Cerebellar cortex (tissue), 1 donor: ENCODE measurements at regions not wholly inside any gene's neighbourhood (a gene's known extent, or its start where the extent isn't known, plus 50 kb on each side); places are given as distances from the start of the nearest gene placed in this dataset.

ENCODE experiments used
- DNase-seq: peaks from one replicate; pipeline ENCODE4 v3.0.0-alpha.2; 2015; ENCODE audit warnings: low spot score

DNA sequence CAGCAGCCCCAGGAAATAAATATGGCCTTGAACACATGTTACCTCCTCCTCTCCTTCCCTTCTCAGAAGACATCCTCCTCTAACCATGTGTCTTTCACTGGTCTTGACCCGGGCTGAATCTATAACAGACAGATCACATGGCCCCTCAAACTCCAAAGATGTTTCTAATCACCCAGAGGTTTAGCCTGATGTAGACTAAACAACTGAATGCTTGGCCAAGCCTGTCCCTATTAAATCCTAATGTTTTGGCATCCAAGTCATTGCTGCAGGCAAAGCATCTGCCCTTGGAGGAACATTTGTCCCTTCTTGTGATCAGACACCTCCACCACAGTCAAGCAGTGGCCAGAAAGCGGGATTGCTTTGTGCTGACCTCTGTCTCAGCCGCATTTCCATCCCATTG, 65.5 kb downstream of the ANKRD60 start:
- DNase-seq, result no peak

- no peak for DNase-seq
These were observed 67.3 kb downstream of the ANKRD60 start for GRCh38 chr20:58161192-58161591.

- no peak for DNase-seq
These were observed 67.9 kb downstream of the ANKRD60 start for GRCh38 chr20:58160451-58161061.

GRCh38 chr20:58155148-58155925, 73.1 kb downstream of the ANKRD60 start:
- no peak for DNase-seq

DNA sequence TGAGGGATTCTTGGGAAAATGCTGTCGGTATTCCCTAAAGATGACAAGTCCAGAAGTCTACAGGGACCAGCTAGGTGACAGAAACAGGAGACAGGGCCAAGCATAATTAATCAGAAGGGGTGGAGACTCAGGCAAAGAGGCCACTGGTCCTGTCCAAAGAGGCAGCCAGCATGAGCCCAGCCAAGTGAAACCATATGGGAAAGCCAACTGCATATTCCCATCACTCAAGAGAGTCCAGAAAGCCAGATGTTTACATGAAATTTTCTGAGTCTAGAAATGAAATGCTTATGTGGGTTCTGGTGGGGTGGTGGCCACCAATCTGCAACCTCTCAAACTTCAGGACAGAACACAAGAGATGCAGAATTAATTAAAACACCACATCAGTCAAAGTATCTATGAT, 74.3 kb downstream of the ANKRD60 start:
- no peak for DNase-seq

GRCh38 chr20:58153121-58153520, 75.3 kb downstream of the ANKRD60 start:
- no peak for DNase-seq

DNA sequence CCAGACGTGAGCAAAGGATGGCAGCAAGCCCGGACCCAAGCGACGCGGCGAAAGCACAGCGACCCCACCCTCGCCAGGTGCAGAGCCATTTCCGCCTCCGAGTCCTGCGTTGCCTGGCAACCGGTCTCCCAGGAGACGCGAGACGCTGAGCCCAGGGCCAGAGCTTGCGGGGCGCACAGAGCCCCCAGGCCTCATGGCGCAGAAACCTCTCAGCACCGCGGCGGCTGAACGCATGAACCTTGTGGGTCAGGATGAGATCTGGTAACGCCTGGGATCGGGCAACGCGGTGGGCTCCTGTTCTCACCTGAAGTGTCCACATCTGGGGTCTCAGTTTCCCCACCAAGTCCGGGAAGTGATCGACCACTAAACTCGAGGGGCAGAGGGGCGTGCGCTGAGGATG, 77.7 kb downstream of the ANKRD60 start:
- DNase-seq, result no peak

- no peak for DNase-seq
These were observed 78.9 kb downstream of the ANKRD60 start for GRCh38 chr20:58149437-58150091.

DNA sequence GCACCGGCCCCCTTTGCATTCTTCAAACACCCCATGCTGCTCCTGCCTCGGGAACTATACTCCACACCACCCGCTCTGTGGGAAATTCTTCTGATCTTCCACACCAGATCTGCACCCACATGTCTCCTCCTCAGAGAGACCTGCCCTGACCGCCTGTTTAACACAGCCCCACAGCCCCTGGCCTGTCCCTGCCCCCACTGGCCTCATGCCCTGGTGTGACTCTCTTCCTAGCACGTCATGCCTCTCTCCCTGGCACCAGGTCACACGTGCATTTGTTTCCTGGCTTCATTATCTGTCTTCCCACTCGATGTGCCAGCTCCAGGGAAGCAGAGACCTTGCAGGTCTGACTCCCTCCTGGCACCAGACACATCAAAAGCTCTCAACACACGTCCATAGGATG, 79.6 kb downstream of the ANKRD60 start:
- no peak for DNase-seq

DNA sequence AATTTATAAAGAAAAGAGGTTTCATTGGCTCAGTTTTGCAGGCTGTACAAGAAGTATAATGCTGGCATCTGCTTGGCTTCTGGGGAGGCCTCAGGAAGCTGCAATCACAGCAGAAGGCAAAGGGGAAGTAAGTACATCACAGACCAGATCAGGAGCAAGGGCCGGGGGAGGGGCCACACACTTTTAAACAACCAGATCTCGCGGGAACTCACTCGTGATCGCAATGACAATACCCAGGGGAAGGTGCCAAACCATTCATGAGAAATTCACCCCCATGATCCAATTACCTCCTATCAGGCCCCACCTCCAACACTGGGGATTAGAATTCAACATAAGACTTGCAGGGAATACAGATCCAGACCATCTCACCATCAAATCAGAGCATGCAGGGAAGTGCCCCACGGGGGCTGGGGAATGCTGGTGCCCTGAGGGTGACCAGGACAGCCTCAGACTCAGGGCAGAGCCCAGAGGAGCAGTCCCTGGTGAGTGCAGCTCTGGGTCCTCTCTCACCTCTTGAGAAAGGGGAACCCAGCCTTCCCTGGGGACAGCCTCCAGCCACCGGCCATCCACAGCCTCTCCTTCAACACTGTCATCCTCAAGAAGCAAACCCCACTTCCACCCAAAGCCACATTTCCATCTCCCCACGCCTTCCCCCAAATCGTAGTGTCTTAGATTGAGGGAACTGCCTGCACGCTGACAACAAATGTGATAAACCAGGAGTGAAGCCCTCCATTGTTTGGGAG, 80.7 kb downstream of the ANKRD60 start:
- no peak for DNase-seq

DNA sequence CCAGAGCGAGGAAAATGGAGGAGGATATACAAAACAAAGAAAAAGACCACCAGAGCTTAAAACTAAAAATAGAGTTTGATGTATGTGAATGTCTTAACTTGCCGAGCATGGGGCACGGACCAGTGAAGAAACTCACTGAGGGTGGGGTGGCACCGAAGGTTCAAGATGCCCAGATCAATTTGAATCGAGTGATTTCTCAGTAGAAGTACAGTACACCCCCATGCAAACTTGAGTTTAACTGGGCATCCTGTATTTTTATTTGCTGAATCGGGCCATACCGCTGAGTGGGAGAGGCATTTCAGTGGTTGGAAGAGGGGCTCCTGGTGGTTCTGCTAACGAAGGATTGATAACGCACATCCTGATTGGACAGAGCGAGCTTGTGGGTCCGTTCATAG, 81.7 kb downstream of the ANKRD60 start:
- DNase-seq, result no peak

DNA sequence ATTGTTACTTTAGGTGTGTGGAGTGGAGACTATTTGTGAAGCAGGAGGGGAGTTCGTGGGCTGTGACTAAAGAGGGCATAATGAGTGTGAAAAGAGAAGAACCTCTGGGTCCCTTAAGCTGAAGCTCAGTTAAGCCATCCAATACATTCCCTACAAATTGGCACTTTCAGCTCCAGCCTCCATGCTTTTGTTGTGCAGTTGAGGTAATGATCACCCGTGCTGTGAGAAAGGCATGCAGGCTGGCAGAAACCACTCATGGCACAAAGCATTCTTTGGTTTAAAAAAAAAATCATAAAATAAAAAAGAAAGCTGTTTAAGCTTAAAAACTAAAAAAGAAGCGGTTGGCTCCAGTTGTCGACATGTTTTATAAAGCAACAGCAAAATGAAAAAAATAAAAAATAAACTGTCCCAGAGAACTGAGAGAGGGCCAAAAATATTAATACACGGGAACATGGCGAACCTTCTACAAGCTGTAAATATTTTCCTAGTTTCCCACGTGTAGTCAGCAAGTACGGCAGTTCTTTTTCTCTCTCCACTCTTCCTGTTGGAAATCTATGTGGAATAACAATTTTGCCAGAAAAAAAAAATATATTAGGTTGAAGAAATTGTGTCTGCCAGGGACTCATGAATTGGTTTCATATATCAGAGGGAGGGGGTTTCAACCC, 82.2 kb downstream of the ANKRD60 start:
- DNase-seq, result no peak

DNA sequence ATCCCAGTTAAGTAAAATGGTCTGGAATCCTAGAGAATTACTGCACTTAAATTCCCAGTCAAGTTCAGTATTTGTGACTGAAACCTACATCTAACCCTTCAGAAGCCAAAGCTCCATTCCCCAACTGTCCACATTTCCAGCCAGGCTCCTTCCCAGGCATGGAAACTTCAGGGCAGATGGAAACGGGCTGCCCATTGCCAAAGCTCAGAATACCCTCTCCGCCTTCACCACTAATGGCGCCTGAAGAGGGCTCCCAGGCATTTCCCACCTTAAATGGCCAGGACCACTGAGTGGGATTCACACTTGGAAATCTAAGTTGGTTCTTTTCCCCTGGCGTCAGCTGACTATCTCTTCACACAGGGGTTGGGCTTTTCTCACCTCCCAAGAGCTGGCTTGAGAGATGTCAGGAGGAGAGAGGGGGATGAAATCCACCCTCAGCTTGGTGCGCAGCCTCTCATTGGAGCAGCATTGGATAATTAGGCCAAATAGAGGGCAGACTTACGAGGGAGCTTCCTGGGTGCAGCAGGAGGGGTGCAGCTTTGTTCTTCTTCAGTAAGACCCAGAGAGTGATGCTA, 82.9 kb downstream of the ANKRD60 start:
- no peak for DNase-seq

DNA sequence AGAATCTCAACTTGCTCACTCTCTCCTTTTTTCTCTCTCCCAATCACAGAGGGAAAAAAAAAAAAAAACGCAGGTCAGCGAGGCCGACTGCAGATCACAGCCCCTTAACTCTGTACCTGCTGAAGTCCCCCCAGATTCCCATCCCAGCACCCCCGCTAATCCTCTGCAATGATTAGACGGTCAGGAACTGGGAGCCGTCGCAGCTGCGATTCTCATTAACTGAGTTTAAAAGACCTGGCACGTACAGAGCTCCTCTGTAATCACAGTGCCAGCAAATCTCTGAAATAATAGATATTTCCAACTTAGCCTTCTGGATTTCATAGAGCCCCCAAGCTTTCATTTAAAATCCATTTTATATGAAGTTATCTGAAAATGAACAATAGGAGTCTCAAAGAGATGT, 84.4 kb downstream of the ANKRD60 start:
- DNase-seq, result no peak

GRCh38 chr20:58143531-58143930, 84.9 kb downstream of the ANKRD60 start:
- DNase-seq, result no peak

DNA sequence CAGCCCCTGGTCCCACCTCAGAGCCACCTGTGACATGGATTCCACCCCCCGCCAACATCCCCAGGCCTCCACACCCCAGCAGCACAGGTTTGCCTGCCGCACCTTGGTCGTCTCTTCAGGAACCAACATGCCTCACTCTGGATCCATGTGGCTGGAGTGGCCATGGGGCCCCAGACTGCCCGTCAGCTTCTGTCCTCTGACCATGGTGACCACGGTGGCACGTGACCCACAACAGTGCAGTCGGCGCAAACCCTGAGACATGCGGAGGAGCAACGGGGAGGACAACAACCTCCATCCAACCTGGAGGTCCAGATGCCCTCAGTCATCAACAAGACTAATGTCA, 85.6 kb downstream of the ANKRD60 start:
- DNase-seq, result no peak

DNA sequence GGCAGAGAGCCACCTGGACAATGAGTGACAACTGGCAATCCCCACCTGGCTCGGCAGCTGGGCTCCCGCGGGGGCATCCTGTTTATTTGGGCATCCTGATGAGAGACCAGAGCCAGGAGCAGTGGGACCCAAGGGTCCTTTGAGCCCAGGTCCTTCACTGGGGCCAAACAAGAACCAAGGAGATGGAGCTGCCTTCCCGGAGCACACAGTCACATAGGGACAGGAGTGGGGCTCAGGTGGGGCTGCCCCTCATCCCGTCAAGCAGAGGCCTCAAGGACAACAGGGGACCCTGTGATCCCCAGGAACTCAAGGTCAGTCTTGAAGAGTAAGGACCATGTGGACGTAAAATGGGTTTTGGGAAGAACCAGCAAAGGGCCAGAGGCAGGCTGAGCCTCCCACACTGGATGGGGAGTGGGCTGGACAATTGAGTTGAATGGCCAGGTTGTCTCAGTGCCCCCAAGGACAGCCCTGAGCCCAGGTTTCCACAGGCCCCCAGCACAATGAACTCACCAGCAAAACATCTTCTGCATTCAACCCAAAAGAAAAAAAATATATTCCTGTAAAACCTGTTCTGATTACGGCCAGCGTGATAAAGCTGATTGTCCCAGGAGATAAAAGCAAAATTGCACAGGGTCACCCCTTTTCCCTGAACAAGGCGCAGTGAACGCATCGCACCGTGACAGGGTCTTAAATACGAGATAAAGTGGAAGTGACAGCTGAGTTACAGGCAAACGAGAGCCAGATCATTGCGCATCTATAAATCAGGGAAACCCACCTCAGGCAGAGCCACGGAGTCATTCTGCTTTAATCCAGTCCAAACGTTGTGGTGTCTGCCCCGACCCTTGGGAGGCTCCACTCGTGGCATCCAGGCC, 86.2 kb downstream of the ANKRD60 start:
- DNase-seq, result no peak

- no peak for DNase-seq
These were observed 87.0 kb downstream of the ANKRD60 start for GRCh38 chr20:58141496-58141895.

DNA sequence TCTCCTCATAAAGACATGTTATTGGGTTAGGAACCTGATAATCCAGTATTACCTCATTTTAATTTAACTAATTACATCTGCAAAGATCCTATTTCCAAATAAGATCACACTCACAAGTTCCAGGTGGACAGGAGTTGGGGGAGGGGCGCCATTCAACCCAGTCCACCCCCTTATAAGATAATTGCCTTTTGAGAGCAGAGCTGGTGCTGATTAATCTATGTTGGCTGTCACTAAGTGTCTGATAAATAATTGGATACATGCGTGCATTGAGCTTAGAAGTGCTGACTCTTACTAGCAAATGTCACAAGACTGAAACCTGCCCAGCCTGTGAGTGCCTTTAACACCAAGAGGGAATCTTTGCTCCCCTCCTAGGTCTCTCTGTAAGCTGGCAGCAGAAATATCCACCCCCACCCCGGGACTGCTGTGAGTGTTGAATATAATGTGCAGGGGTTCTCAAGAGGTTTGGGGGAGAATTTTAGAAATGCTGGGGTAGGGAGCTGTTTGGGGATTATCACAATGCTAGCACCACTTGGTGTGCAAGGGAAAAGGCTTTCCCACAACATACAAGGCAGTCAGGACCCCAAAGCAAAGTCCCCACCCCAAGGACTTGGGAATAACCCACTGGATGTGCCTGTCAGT, 87.5 kb downstream of the ANKRD60 start:
- no peak for DNase-seq
